Astrocyte (in vitro differentiated cells and primary cell): ENCODE measurements at regions not wholly inside any gene's neighbourhood (a gene's known extent, or its start where the extent isn't known, plus 50 kb on each side); places are given as distances from the start of the nearest gene placed in this dataset.

Source experiments
- EZH2 ChIP-seq: IDR thresholded peaks from 2 replicates; pipeline ENCODE4 v1.6.1; 2012; ENCODE audit warnings: mild to moderate bottlenecking, low read length, inconsistent platforms; ENCODE audit not compliant: insufficient read depth
- TF ChIP-seq, protein P1 (sequence below): IDR thresholded peaks from 2 replicates; pipeline ENCODE4 v1.5.1; 2011; ENCODE audit warnings: low read depth, mild to moderate bottlenecking, inconsistent platforms, low read length, moderate library complexity; ENCODE audit not compliant: insufficient read depth

DNA sequence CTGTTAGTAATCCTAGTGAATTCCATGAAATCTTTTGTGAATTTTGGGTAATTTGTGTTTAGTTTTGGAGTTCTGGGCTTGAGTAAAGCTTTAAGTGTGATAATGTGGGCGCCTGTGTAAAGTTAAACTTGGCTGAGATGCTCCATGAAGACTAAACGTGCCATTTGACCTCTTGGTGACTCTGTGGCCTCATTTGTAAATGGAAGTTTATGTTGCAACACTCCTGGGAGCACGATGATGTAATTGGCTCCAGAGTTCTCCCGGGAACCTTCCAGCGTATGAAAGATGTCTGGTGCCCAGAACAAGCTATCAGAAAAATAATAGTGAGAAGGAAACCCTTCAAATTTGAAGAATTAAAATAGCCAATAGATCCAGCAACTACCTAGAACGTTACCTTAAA is 981.2 kb downstream of the TLE4 start:
- TF ChIP-seq, protein P1, sequence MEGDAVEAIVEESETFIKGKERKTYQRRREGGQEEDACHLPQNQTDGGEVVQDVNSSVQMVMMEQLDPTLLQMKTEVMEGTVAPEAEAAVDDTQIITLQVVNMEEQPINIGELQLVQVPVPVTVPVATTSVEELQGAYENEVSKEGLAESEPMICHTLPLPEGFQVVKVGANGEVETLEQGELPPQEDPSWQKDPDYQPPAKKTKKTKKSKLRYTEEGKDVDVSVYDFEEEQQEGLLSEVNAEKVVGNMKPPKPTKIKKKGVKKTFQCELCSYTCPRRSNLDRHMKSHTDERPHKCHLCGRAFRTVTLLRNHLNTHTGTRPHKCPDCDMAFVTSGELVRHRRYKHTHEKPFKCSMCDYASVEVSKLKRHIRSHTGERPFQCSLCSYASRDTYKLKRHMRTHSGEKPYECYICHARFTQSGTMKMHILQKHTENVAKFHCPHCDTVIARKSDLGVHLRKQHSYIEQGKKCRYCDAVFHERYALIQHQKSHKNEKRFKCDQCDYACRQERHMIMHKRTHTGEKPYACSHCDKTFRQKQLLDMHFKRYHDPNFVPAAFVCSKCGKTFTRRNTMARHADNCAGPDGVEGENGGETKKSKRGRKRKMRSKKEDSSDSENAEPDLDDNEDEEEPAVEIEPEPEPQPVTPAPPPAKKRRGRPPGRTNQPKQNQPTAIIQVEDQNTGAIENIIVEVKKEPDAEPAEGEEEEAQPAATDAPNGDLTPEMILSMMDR: no peak
- TF ChIP-seq EZH2: no peak
